DMS114 treated with DMSO at 0.1 percent for 48 hours (cell line): ENCODE measurements at regions not wholly inside any gene's neighbourhood (a gene's known extent, or its start where the extent isn't known, plus 50 kb on each side); places are given as distances from the start of the nearest gene placed in this dataset.
"Not testable (repeated sequence)": the region's sequence is repeated elsewhere in the genome, so short reads cannot be mapped to it uniquely, and the experiment has no call there.

Experiments used
- DNase-seq: peaks from one replicate; lab custom pipeline; 2025; ENCODE audit not compliant: unreplicated experiment; lab: John Stamatoyannopoulos, UW

DNA sequence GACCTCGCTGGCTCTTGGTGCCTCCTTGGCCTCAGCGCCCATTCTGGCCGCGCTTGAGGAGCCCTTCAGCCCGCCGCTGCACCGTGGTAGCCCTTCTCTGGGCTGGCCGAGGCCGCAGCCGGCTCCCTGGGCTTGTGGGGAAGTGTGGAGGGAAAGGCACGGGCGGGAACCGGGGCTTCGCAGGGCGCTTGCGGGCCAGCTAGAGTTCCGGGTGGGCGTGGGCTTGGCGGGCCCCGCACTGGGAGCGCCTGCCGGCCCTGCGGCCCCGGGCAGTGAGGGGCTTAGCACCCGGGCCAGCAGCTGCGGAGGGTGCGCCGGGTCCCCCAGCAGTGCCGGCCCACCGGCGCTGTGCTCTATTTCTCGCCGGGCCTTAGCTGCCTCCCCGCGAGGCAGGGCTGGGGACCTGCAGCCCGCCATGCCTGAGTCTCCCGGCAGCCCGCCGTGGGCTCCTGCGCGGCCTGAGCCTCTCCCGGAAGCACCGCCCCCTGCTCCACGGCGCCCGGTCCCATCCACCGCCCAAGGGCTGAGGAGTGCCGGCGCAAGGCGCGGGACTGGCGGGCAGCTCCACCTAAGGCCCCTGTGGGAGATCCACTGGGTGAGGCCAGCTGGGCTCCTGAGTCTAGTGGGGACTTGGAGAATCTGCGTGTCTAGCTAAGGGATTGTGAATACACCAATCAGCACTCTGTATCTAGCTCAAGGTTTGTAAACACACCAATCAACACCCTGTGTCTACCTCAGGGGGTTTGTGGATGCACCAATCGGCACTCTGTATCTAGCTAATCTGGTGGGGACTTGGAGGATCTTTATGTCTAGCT is 141.1 kb downstream of the SLCO4C1 start:
- not testable (repeated sequence) for DNase-seq

DNA sequence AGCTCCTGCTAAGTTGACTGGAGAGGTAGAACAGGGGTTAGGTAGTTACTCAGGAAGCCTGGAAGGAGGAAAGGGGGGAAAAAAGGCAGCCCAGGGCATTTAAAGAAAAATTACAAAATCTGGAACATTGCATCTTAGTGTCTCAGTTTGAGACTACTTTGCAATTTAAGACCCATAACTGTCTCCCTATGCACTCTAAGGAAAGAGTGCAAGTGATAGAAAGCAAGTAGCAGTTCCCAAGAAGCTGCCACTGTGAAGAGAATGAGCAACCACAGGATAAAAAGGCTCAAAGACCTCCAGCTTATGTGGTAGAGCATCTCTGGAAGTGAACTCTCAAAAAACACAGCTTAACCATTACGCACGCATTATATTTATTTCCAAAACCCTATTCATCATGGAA is 141.8 kb downstream of the SLCO4C1 start:
- DNase-seq = no peak

DNA sequence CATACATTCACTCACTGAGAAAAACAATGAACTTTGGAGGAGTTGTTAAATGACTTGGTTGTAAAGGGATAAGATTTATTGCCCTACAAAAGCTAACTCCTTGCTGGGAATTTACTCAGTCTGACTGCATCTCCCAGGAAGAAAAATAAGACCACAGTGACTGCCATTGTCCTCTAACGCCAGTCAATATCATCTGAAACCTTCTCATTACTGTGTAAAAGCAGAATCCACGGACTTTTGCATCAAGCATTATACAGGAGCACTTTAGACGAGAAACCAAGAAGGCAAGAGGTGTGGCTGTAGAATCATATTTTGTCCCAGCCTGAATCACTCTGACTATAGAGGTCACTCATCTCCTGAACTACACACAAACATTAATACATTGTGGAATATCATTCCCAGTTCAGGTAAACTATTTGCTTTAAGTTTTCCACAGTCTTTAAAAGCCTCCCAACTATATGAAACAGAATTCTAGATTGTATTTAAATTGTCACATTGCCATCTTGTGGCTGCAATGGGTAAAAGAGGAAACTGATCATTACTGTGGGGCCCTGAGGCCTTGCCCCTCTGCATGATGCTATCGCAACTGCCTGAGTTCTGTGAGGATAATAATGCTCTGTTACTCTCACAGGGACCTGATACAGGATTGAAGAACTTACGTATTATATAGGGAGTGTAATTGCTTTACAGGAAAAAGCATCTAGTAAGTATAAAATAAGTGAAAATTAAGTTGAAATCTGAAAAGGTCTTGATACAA is 142.9 kb downstream of the SLCO4C1 start:
- DNase-seq = peak; percentile 12

DNA sequence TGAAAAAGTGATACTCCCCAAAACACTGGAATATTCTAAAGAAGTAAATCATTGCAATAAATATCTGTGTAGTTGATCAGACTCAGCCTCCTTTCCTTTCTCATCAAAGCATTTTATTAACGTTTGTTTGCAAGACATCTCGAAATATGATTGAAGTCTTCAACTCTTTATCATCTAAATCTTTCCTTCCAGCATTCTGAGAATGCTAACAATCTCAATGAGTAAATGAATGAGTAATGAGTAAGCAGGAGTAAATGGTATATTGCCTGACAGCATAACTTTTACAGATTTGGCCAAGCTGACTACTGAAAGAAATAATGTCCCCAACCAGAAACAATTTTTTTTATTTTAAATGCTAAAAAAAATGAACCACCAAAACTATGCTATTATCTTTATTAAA is 157.1 kb downstream of the SLCO4C1 start:
- no peak for DNase-seq

DNA sequence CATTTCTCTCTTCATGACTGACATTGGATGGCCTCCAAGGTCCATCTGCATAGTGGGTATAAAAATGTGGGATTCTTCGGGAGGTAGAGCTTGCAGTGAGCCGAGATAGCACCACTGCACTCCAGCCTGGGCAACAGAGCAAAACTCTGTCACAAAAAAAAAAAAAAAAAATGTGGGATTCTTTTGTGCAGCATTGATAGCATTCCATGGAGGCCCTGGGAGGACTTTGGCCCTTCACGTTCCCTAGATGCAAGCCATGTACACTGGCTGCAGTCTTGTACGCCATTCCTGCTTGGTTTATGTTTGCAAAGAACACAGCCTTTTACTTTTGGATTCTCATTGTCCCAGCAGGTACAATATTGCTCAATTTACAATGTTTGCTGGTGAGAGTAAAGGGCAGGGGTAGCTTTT is 157.8 kb downstream of the SLCO4C1 start:
- no peak for DNase-seq

DNA sequence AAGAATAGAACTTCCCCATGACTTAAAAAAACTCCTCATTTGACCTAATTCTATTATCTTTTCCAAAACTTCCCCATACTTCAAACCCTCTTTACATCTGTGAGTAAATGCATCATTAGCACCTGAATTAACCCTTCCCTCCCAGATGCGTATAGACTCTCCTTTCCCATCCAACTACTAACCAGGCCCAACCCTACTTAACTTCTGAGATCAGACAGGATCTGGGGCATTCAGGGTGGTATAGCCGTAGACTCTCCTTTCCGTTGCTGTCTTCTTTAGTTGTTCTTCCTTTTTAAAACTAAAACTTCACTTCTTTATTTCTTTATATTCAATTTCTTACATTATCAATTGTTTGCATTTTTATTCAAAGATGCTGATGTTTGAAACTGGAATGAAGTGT is 165.2 kb downstream of the SLCO4C1 start:
- DNase-seq = no peak

DNA sequence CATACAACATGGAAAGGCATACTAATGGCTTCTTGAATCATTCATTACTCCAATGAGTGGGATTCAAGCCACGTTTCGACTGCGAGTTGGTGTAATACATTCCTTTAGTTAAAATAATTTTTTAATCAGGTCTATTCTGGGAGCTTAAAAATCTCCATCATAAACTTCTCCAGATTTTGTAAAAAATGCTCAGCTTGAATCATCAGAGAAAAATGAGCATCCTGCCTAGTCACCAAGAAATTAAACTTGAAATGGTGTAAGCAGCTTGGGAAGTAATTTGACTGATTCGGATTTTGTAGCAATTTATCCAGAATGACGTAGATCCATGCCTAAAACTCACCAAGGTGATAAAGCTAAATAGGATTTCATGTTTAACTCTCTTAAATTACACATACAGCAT is 165.7 kb downstream of the SLCO4C1 start:
- no peak for DNase-seq

DNA sequence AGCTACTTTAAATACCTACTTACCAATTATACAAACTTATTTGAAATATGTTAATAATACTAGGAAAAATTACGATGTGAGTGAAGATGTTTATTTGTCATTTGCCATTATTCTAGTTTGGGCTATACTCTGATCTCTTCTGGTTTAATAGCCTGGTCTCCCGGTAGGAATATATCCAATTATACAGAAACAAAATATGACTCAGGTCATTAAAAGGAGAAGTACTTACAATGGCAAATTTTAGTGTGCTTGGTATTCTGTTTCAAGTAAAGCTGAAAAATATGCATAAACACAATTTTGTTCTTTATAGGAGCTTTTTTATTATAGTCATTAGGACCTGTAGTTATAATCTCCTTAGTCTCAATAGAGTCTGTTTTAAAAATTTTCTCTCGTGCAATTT is 176.8 kb downstream of the SLCO4C1 start:
- no peak for DNase-seq

DNA sequence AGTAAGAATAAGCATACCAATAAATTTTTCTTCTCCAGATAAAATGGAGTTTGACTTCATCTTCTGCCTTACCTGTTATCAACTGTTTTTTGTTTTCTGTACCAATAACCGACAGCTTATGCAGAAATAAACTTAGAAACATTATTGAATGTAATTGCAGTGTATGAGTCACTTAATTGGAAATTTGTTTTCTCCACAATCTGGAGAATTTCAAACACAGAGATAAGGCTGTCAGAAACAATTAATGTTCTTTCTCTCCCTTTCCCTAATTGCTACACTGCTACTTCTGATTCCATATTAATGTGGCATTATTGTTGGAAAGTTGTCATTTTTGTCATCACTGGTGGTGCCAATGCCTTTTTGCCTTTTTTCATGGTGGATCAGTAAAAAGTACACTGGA is 180.3 kb downstream of the SLCO4C1 start:
- no peak for DNase-seq

DNA sequence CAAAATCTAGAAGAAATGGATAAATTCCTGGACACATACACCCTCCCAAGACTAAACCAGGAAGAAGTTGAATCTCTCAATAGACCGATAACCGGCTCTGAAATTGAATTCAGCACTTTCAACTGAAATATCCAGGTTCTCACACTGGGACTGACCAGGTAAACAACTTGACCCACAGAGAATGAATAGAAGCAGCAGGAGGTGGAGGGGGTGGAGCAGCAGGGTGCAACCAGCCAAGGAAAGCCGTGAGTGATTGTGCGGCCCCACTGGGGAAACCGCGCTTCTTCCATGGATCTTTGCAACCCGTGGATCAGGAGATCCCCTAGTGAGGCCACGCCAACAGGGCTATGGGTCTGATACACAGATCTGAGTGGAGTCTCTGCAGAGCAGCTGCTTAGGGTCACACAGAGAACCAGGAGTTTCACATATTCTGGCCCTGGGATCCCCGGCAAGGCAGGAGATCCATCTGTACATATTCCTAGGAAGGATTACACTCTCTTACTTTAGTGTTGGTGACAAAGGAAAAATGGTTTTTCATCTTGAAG is 181.5 kb downstream of the SLCO4C1 start:
- DNase-seq = no peak

DNA sequence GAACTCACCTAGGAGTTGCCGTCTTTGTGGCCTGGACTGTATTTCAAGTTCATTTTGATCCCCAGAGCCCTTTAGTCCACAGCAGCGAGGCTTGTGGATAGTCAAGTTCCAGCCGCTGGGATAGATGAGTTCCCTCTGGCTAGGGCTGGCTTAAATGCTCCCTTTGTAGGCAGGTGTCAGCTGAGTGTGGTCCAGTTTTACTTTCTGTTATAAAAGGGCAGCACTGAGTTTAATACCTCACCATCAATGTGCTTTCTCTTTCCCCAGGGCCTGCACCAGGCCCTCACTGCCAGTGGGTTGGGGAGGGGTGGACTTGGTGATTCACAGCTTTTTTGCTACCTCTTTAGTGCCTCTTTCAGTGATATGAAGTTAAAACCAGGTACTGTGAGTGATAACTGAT is 188.2 kb downstream of the SLCO4C1 start:
- no peak for DNase-seq

DNA sequence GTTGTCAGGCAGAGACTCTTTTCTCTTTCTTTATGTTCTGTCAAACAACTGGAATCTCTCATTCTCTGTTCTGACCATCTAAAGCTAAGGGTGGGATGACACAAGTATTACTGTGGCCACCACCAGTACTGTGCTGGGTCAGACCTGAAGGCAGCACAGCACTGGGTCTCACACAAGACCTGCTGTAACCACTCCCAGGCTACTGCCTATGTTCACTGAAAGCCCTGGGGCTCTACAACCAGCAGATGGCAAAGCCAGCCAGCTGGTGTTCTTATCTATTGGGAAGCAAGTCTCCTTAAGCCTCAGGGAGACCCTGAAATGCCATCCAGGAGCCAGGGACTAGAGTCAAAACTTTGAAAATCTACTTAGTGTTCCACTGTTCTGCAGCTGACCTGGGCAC is 189.5 kb downstream of the SLCO4C1 start:
- DNase-seq = no peak

DNA sequence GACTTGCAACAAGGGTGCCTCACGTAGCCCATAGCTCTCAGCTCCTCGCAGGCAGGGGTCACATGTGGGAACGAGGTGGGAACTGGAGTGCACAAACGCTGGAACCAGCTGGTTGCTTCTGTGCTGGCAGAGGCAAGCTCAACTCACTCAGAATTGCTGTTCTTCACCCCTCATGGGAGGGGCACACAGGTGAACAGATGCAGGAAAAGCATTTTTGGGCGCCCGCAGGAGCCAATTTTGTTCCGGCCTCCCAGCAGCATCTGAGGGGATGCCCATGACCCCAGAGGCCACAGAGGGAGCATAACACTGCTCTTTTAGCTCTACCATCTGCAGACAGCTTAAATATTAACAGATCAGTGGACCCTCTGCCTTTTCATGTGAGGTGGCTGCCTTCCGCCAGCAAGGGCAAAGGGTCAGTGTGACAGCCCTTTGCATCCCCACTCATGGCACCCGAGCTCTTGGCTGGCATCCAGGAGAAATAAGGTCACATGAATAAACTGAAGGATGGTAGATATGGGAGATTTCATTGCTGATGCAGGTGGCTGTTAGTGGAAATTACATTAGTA is 196.2 kb downstream of the SLCO4C1 start:
- DNase-seq = no peak

DNA sequence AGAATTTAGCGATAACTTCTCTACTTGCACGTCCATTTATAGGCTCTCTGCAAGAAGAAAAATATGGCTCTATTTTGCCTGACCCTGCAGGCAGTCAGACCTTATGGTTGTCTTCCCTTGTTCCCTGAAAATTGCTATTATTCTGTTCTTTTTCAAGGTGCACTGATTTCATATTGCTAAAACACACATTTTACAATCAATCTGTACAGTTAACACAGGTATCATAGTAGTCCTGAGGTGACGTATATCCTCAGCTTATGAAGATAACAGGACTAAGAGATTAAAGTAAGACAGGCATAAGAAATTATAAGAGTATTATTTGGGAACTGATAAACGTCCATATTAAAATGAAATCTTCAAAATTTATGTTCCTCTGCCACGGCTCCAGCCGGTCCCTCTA is 197.0 kb downstream of the SLCO4C1 start:
- DNase-seq = not testable (repeated sequence)

DNA sequence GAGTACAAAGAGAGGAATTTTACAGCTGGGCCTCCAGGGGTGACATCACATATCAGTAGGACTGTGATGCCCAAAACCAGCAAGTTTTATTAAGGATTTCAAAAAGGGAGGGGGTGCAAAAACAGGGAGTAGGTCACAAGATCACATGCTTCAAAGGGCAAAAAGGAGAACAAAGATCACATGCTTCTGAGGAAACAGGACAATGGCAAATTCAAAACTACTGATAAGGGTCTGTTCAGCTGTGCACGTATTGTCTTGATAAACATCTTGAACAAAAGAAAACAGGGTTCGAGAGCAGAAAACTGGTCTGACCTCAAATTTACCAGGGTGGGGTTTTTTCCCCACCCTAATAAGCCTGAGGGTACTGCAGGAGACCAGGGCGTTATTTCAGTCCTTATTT is 197.5 kb downstream of the SLCO4C1 start:
- not testable (repeated sequence) for DNase-seq

DNA sequence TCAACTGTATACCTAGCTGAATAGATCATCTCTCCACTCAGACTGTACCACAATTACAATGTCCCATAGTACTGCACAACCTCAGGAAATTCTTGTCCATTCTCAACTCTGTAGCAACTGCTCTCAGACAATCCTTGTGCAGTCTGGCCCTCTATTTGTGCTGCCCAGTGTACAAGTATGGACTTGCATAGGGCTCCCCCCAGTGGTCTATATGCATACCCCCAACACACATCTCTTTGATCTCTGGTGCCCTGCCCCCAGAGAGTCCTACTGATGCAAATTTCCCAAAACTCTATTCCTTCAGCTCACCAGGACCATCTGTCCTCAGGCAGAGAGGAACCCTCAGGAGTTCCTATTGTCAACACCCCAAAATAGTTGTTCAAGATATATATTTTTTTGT is 205.3 kb downstream of the SLCO4C1 start:
- DNase-seq = no peak

DNA sequence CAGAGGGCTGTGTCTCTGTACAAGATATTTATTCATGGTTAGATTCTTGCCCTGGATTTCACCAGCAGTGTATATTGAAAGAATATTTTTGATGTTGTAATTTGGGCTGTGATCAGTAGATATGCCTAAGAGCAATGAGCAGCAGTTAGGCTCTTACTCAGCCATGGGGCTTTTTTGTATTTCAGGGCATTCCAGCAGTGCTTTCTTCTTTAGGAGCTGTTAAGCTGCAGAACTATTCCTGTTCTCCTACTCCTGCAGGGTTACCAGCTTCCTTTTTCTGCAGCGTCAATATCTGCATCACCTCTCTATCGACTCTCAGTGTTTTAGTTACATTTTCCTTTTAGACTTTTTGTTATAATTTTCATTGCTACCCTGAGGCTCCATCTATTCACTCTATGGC is 206.2 kb downstream of the SLCO4C1 start:
- DNase-seq = no peak

DNA sequence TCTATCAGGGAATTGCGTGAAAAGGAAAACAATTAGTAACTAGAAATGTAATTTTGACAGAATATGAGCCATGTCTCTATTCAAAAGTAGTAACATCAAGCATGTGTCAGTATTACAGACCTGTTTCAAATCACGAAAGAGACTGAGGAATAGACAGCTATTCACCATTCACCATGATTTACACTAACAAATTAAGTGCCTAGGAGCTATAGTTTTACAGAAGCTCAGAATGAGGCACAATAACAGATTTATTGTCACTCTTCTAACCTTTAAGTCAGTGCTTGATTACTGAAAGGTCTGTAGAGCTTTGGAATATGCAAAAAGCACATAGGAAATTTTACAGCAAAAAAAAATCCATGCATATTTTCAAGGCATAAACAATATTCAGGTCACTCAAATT is 208.2 kb downstream of the SLCO4C1 start:
- DNase-seq = no peak

DNA sequence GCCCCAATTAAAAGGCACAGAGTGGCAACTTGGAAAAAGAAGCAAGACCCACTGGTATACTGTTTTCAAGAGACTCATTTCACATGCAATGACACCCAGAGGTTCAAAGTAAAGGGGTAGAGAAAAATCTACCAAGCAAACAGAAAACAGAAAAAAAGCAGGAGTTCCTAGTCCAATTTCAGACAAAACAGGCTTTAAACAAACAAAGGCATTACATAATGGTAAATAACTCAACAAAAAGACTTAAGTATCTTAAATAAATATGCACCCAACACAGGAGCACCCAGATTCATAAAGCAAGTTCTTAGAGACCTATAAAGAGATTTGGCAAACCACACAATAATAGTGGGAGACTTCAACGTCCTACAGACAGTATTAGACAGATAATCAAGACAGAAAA is 215.8 kb downstream of the SLCO4C1 start:
- DNase-seq = no peak

DNA sequence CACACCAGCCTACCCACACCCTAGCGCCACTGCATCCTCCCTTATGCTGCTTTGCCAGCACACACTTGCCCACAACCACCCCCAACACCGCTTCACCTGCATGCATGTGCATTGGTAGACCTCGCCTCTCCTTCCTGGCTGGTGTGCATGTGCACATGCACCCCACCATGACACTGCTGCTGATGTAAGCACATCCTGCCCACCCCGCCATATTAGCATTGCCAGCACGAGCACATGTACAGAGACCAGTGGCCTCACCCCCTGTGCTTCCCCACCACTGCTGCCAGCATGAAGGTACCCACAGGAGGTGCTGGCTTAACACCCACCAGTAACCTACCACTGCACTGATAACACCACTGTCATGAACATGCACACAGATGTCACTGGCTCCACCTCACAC is 218.2 kb downstream of the SLCO4C1 start:
- no peak for DNase-seq

DNA sequence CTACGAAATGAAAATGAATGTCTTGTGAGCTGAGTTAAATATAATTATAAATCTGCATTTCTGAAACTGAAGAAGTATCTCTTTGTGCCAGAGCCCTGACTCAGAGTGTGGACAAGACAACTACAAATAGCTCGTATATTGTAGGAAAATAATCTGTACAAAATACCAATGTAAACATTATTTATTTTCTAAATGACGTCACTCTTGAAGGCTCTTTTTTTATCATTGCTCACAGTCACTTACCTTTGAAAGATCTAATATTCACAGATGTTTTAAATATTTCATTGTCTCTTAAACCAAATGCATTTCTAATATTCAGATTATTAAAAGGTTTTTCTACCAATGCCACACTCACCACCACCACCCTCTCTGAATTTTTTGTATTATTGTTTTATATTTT is 226.1 kb downstream of the SLCO4C1 start:
- no peak for DNase-seq

DNA sequence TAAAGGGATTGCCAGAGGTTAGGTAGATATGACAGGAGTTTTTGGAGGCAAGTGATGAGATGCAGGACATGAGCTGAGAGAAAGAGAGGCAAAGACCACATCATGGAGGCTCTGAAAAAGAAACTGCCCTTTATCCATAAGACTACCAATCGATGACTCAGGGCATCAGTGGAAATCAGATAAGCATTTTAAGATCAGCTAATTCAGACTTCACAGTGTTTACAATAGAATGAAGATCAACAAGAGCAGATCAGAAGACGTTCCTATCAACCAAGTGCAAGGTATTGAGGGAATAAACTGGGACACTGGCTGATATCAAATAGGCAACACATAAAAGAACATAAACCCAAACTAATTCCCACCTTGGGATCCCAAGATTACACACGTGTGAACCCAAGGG is 227.2 kb downstream of the SLCO4C1 start:
- DNase-seq = no peak
